GM12878 (cell line): ENCODE measurements at regions not wholly inside any gene's neighbourhood (a gene's known extent, or its start where the extent isn't known, plus 50 kb on each side); places are given as distances from the start of the nearest gene placed in this dataset.

Source experiments
- ATAC-seq: fragments of 200-7000 bp; cut with Tn5 transposase; 3 replicates; pipeline ENCODE4 v1.9.1; 2020; ENCODE audit warnings: mild to moderate bottlenecking, moderate library complexity
- BruUV-seq: library from RNA; stranded (reverse); fragments of 400-500 nt; replicated peaks from 2 replicates; lab custom pipeline; 2021; lab: Mats Ljungman, UMichigan
- CTCF ChIA-PET: fragments of 300-600 bp; sonication (Branson Sonifier 250); formaldehyde crosslinking; extraction: SDS; loops from one replicate; lab custom pipeline; 2021; ENCODE audit warnings: inconsistent platforms; lab: Yijun Ruan, JAX
- POLR2A ChIA-PET: fragments of 350-600 bp; formaldehyde crosslinking; extraction: SDS; loops from one replicate; lab custom pipeline; 2021; ENCODE audit warnings: inconsistent platforms; lab: Charles Lee
- RAD21 ChIA-PET: fragments of 300-600 bp; sonication (Branson Sonifier 250); formaldehyde crosslinking; loops from one replicate; lab custom pipeline; 2023; ENCODE audit warnings: antibody characterized with exemption; ENCODE audit not compliant: unreplicated experiment; lab: Charles Lee
- SMC1A ChIA-PET: fragments of 300-600 bp; sonication (Branson Sonifier 250); formaldehyde crosslinking; loops from one replicate; lab custom pipeline; 2023; ENCODE audit not compliant: unreplicated experiment, uncharacterized antibody; lab: Charles Lee
- DNase-seq: peaks from one replicate; pipeline ENCODE4 v3.0.0-alpha.2; 2011; ENCODE audit warnings: low read depth, low spot score
- FAIRE-seq: peaks from 3 replicates; lab custom pipeline; 2011; peaks lifted over from hg19 to GRCh38; lab: Jason Lieb, UNC
- H2AFZ ChIP-seq: 2 replicates; pipeline ENCODE4 v1.6.0; 2011; ENCODE audit warnings: low read depth, low read length, control low read depth; ENCODE audit not compliant: control insufficient read depth
- H3K27ac ChIP-seq: 2 replicates; pipeline ENCODE4 v1.5.1; 2011; ENCODE audit warnings: control low read depth; ENCODE audit not compliant: control insufficient read depth, insufficient read depth
- H3K27me3 ChIP-seq, 2 experiments: replicated peaks in 1 of 2; 2 replicates each; pipeline versions ENCODE4 v1.6.0 to v1.6.1; 2011; ENCODE audit warnings: low read length in 1 of 2; ENCODE audit not compliant: control insufficient read depth in 2 of 2, insufficient read depth in 2 of 2
- H3K36me3 ChIP-seq, 2 experiments: 2 replicates each; pipeline ENCODE4 v1.5.1; 2011; ENCODE audit warnings: low read length in 1 of 2; ENCODE audit not compliant: control insufficient read depth in 2 of 2, insufficient read depth in 2 of 2
- H3K4me1 ChIP-seq: 2 replicates; pipeline ENCODE4 v1.6.1; 2011; ENCODE audit warnings: mild to moderate bottlenecking, low read length, moderate library complexity, mixed read lengths; ENCODE audit not compliant: control insufficient read depth, insufficient read depth
- H3K4me2 ChIP-seq: 2 replicates; pipeline ENCODE4 v1.6.0; 2011; ENCODE audit warnings: control low read depth; ENCODE audit not compliant: control insufficient read depth, insufficient read depth
- H3K4me3 ChIP-seq: fragments of 200-600 bp; sonication (generic); 2 replicates; pipeline ENCODE4 v1.5.1; 2016
- H3K79me2 ChIP-seq: 2 replicates; pipeline ENCODE4 v1.6.0; 2011; ENCODE audit warnings: low read length; ENCODE audit not compliant: control insufficient read depth, insufficient read depth
- H3K9ac ChIP-seq: 2 replicates; pipeline ENCODE4 v1.8.0; 2011; ENCODE audit warnings: low read length, control low read depth, mixed read lengths; ENCODE audit not compliant: control insufficient read depth, insufficient read depth
- H3K9me3 ChIP-seq: replicated peaks from 3 replicates; pipeline ENCODE4 v1.5.1; 2011; ENCODE audit warnings: mild to moderate bottlenecking, low read length; ENCODE audit not compliant: control insufficient read depth, insufficient read depth
- H4K20me1 ChIP-seq: 2 replicates; pipeline ENCODE4 v1.6.0; 2011; ENCODE audit not compliant: control insufficient read depth, insufficient read depth
- ATF2 ChIP-seq: IDR thresholded peaks from 2 replicates; pipeline ENCODE4 v1.6.1; 2012; ENCODE audit warnings: low read length, inconsistent platforms
- ATF7 ChIP-seq: fragments of 450-650 bp; IDR thresholded peaks from 2 replicates; pipeline ENCODE4 v1.6.1; 2016; ENCODE audit warnings: low read depth, mild to moderate bottlenecking
- BMI1 ChIP-seq: fragments of 450-650 bp; IDR thresholded peaks from 2 replicates; pipeline ENCODE4 v1.6.1; 2016; ENCODE audit warnings: mild to moderate bottlenecking, moderate library complexity, borderline replicate concordance
- EED ChIP-seq: sonication (generic); IDR thresholded peaks from 2 replicates; pipeline ENCODE4 v1.6.1; 2016; ENCODE audit warnings: antibody characterized with exemption, low read depth
- KLF5 ChIP-seq: fragments of 450-650 bp; IDR thresholded peaks from 2 replicates; pipeline ENCODE4 v1.6.1; 2014; ENCODE audit warnings: mild to moderate bottlenecking; ENCODE audit not compliant: partially characterized antibody
- LARP7 ChIP-seq: fragments of 450-650 bp; IDR thresholded peaks from 2 replicates; pipeline ENCODE4 v1.6.1; 2017; ENCODE audit warnings: mild to moderate bottlenecking
- PAX5 ChIP-seq: IDR thresholded peaks from 2 replicates; pipeline ENCODE4 v1.6.1; 2011; ENCODE audit warnings: low read depth, low read length, borderline replicate concordance
- RFX5 ChIP-seq: IDR thresholded peaks from 2 replicates; pipeline ENCODE4 v1.6.1; 2011; ENCODE audit warnings: low read depth, low read length, improper control_type of control experiment
- RUNX3 ChIP-seq: IDR thresholded peaks from 2 replicates; pipeline ENCODE4 v1.6.1; 2012; ENCODE audit warnings: low read length, inconsistent platforms
- SUPT20H ChIP-seq: IDR thresholded peaks from 2 replicates; pipeline ENCODE4 v1.6.1; 2011; ENCODE audit warnings: low read depth, mild to moderate bottlenecking, low read length, moderate library complexity, borderline replicate concordance; ENCODE audit not compliant: control insufficient read depth
- WGBS: methylation state at CpG from one replicate; pipeline ENCODE4 v1.1.6; 2016; ENCODE audit warnings: low lambda C conversion rate; ENCODE audit not compliant: insufficient replicate concordance, insufficient coverage; ENCODE audit errors: missing lambda C conversion rate; 5-methylcytosine and 5-hydroxymethylcytosine counted together
- in situ Hi-C: fragments of 300-500 bp; cut with MboI; formaldehyde crosslinking; loops from 9 replicates; pipeline ENCODE4 v1.14.3; 2018; ENCODE audit warnings: mixed read lengths
- intact Hi-C: fragments of 100-400 bp; cut with micrococcal nuclease; formaldehyde crosslinking; loops from one replicate; pipeline ENCODE4 v1.14.2; 2022; ENCODE audit not compliant: unreplicated experiment

GRCh38 chr1:80450711-80451110 lies 1350.0 kb upstream of the ADGRL2 start:
- in situ Hi-C loops = no loop called here
- Histone ChIP-seq H3K4me3 (no peak overlapping the region), H3K4me1 (no peaks in the 10 kb centered on the region), H2AFZ (no peak overlapping the region), H4K20me1 (no peaks in the 10 kb centered on the region), H3K27ac (no peak overlapping the region), H3K27me3 (no peaks in the 10 kb centered on the region), H3K9me3 (no peaks in the 10 kb centered on the region), H3K79me2 (no peaks in the 10 kb centered on the region), H3K9ac (no peak overlapping the region), H3K4me2 (no peak overlapping the region), H3K36me3 (no peaks in the 10 kb centered on the region)
- ATAC-seq (no peak), FAIRE-seq (no peak), DNase-seq (no peak)
- ChIA-PET SMC1A (no interaction called here), RAD21 (no interaction called here), POLR2A (no interaction called here), CTCF (no interaction called here)
- BruUV-seq = no TSS peak
- TF ChIP-seq PAX5 (no peak), RUNX3 (no peak), SUPT20H (no peak), RFX5 (no peak), EED (no peak), KLF5 (no peak), ATF2 (no peak), ATF7 (no peak), BMI1 (no peak), LARP7 (no peak)
- intact Hi-C loops = no loop called here
- 3% methylated on average over 2 of the region's 2 CpGs for WGBS
